ENCODE measurements at regions not wholly inside any gene's neighbourhood (a gene's known extent, or its start where the extent isn't known, plus 50 kb on each side); places are given as distances from the start of the nearest gene placed in this dataset.
"Not testable (repeated sequence)": the region's sequence is repeated elsewhere in the genome, so short reads cannot be mapped to it uniquely, and the experiment has no call there.

DNA sequence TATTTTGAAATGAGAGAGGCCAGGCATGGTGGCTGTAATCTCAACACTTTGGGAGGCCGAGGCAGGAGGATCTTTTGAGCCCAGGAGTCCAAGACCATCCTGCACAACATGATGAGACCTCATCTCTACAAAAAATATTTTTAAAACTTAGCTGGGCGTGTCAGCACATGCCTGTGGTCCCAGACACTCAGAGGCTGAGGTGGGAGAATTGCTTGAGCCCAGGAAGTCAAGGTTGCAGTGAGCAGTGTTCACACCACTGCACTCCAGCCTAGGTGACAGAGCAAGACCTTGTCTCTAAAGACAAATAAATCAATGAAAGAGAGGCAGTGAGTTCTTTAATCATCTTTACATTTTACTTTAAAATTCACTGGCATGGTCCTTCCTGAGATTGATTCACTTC is 124.5 kb downstream of the DUSP6 start:
- no peak for DNase-seq (ENCODE audit: low spot score)

DNA sequence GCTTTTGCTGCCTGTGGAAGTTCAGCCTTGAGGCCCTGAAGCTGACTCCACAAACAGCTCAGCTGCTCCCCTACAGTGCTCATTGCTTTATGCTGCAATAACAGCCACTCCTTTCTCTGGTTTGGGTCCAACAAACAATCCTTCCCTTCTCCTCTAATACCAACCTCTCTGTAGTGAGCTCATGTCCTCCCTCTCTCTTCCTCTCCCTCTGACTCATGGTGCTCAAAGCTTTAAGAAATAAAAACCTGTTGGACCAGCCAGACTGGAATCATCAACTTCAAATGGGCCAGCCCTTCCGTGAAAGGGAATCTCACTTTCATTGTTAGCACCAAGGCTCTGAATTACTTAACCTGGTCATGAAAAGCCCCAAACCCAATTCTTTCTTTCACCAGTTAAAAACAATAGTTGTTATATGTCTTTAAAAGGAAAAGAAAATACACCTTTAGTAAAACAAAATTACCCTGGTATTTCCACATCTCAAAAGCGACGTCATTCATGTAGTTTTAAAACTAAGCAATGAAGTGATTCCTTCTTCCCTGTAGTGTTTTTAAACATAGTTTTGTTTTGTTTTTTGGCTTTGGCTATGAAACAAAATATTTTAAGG is 126.4 kb downstream of the DUSP6 start:
- DNase-seq (ENCODE audit: low spot score), result no peak

DNA sequence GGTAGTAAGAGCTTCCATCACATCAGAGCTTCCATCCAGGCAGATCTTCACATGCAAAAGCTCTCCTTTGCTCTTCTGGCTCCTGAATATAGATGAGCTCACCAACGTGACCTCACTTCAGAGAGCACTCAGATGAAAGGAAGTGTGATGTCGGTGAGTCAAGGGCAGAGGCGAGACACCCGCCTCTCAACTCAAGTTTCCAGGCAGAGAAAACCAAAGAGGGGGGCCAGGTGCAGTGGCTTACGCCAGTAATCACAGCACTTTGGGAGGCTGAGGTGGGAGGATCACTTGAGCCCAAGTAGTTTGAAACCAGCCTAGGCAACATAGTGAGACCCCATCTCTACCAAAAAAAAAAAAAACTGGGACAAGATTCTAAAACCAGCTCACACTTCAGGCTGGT is 126.9 kb downstream of the DUSP6 start:
- DNase-seq (ENCODE audit: low spot score), result no peak

DNA sequence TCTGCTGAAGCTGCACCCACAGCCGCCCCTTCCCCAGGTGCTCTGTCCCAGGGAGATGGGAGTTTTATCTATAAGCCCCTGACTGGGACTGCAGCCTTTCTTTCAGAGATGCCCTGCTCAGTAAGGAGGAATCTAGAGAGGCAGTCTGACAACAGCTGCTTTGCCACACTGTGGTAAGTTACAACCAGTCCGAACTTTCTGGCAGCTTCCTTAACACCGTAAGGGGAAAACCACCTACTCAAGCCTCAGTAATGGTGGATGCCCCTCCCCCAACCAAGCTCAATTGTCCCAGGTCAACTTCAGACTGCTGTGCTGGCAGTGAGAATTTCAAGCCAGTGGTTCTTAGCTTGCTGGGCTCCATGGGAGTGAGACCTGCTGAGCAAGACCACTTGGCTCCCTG is 129.7 kb downstream of the DUSP6 start:
- not testable (repeated sequence) for DNase-seq (ENCODE audit: low spot score)

DNA sequence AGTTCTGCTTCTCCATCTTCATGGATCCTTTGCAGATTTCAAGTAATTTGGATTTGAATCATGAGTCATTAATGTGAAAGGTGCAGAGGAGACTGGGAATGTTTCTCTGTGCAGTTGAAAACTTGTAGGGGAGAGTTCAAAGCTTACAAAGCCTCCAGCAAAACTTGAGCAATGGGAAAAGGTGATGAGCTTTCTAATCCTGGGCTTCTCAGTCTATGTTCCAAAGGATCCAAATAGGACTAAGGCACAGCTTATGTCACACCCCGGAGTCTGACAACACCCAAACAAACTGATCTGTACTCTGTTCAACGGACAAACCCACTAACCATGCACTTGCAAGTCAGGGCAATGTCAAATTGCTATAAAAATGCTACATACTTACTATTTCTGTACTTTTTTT is 134.8 kb downstream of the DUSP6 start:
- DNase-seq (ENCODE audit: low spot score), result no peak

DNA sequence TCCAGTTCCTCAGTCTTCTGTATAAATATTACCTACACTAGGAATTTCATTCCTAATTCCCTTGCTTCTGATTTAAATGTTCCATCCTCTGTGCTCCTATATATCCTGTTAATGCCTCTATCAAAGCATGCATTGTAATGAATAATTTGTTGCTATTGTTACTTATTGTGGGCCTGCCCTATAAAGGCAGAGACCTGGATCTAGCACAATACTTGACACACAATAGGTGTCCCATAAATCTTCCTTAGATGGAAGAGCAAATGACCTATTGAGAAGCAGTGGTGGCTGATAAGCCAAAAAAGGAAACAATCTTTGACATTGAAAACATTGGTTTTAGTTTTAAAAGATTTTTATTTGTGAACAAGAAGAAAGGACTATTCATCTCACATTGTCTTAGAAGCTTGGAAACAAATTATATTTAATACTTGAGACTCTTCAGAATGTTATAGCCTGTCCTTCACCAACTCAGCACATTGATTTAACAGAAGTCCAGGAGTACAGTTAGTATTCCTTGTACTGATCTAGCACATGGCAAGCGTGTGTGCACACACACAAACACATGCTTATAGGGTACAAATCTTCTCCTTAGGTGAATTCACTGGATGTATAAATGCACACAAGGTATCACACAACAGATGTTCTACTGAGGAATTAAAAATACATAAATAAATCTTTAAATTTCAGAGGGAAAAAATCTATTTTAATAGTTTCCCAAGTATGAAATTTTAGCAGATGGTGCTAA is 135.9 kb downstream of the DUSP6 start:
- DNase-seq (ENCODE audit: low spot score), result no peak

DNA sequence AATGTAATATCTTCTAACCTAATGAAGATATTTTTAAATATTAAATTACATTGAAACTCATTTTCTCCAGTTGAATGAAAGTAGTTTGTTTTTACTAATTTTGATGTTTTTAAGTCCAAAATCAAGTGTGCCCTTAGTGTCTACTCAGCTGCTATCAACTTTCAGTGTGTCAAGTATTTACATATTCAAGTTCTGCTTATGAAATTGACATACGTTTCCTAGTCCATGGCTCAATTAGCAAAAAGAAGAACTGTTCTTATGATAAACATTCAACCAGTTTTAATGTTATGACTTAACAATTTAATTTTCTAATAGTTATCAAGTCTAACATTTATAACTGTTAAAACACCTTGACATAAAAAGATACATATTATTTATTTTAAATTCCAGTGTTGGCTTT is 137.1 kb downstream of the DUSP6 start:
- DNase-seq (ENCODE audit: low spot score), result no peak

DNA sequence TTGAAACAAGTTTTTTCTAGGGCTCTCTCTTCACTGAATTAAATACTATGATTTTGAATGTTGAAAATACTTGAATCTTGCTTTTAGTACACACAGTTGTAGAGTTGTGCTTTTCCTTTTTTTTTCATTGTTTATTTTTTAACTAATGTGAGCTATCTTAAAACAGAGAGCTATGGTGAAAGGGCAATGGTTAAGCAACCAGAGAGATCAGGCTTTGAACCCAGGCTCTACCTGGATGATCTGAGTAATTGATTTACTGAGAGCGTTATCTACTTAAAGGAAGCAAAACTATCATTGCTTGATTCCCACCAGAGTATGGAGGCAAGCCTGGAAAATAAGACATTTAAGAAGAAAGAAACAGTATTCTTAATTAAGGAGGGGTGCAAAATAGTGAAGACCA is 138.6 kb downstream of the DUSP6 start:
- no peak for DNase-seq (ENCODE audit: low spot score)

DNA sequence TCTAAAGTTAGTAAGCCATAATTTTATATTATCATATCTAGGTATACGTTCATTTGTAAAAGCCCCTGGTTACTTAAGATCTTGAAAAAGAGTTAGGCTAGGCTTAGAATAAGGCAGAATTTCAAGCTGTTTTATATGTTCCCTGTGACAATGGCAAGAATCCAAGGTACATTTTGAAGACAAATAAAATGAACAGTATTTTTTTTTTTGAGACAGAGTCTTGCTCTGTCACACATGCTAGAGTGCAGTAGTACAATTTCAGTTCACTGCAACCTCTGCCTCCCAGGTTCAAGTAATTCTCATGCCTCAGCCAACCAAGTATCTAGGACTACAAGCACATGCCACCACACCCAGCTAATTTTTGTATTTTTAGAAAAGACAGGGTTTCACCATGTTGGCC is 139.2 kb downstream of the DUSP6 start:
- DNase-seq (ENCODE audit: low spot score), result no peak

DNA sequence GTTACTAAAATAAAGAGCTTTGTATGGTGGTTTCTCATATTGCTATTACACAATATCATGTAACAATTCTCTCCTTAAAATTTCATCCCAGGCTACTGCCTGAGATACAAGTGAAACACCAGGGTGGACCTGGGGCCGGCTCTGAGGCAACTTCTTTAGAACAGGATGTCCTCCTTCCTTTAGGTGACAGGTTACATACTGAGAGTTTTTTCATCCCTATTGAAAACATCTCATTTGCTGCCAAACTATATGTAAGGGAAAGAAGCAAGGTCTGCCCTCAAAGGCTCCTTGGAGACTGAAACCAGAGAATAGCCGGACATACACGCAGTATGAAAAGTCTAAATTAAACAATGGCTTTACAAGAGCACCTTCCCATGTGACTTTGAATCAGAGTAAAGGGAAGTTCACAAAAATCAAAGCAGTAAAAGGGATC is 139.9 kb downstream of the DUSP6 start:
- peak; percentile 26 for DNase-seq (ENCODE audit: low spot score)

DNA sequence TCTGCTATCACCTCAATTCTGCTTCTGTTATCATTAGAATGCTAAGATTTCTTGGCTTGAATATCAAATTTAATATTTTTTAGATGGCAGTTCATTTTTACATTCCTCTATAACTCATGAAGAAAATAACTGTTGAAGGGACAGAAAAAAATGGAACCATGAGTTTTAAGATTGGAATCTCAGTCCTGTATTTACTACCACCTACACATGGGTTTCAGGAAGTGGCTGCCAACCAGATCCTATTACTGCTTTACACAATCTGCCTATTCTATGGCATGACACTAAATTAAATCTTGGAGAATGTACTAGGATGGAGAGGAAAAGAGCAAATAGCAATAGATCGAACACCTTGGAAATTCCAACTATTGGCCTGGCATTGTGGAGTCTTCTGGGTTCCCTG is 140.8 kb downstream of the DUSP6 start:
- no peak for DNase-seq (ENCODE audit: low spot score)

DNA sequence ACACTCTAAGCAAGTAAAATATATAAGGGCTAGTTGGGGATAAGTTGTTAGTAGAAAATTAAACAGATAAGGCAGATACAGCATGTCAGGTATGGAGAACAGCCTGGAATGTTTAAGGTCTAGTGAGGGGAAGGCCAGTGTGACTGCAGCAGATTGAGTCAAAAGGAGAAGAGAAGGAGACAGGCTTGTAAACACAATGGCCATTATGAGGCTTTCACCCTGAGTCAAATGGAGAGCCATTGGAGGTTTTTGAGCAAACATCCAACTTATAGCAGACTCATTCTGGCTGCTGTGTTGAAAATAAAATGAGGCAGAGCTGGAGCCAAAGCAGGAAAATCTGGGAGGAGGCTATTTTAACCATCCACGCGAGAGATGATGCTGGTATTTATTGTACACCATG is 142.0 kb downstream of the DUSP6 start:
- DNase-seq (ENCODE audit: low spot score), result no peak

DNA sequence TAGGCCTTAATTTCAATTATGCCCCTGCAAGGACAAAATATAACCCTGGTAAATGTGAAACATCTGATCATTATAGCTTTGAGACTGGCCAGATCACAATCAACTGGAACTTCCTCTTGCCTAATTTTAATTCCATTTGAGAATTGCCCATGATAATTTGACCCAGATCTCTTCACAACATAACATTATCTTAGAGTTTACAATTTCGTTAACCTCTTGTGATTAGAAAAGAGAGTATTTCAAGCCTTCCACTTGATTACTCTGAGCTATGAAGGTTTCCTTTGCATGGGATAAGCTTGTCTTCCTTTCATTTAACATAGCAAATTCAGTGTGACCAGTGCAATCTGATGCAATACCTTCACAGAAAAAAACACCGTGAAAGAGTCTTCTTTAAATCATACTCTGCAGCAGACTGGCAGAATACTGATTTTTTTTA is 143.6 kb downstream of the DUSP6 start:
- no peak for DNase-seq (ENCODE audit: low spot score)

DNA sequence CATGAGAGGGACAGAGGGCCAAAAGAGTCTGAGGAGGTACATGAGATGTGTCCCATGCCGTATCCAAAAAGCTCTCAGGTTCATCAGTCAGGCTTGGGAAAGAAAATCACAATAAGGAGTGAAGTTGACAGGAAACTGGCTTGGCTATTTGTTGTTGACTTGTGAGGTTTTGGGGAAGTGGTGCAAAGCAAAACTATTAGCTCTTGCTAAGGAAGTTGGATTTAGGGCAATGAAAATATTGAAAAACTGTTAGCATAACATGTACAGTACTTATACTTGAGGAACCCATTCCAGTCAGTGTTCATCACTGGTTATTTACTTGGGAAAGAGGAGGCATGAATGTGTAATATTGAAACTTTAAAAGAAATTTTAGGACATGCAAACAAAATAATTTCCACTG is 145.9 kb downstream of the DUSP6 start:
- peak; percentile 32 for DNase-seq (ENCODE audit: low spot score)

DNA sequence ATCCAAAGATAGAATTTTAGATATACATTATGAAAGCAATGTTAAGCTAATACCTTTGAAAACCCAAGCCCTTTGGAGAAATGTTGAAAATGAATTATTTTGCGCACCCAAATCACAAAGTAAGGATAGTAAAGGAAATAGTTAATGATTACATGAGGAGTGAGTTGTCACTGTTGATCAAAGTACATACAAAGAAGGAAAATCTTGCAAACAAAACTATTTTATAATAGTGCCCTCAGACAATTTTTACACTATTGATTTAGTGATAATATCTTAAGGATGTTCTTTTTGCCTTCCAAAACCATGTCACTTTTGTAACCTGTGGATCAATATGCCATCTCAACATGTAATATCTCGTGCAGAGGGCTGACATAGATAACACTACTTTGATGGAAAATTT is 146.8 kb downstream of the DUSP6 start:
- no peak for DNase-seq (ENCODE audit: low spot score)

DNA sequence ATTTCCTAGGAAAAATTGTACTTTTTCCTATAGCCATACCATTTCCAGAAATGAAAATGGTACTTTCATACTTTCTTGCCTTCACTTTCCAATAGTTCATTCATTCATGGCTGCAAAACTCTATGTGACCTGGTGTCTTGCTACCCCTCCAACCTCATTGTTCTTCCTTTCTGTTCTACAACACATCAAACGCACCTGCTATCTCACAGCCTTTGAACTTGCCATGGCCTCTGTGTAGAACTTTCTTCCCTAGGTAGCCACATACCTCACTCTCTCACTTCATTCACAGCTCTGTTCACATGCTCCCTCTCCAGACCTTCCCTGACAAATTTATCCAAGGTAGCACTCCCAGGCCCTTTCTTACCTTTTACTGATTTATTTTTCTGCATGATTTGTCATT is 149.2 kb downstream of the DUSP6 start:
- DNase-seq (ENCODE audit: low spot score), result no peak

DNA sequence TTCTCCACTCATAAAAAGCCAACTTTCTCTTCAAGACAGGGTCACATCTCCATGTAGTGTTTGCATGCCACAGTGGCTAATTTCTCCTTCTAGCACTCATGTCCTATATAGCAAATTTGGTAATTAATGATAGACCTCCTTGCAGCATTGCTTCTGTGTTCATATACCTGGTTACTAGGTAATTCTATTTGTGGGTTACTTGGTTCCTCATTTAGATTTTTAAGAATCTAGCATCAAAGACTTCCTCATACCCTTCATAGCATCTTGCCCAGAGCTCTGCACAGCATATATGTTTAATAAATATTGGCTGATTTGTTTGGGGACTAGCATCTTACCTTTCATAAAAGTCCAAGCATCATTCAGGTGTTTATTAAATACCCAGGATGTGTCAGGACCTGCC is 152.1 kb downstream of the DUSP6 start:
- DNase-seq (ENCODE audit: low spot score), result no peak

DNA sequence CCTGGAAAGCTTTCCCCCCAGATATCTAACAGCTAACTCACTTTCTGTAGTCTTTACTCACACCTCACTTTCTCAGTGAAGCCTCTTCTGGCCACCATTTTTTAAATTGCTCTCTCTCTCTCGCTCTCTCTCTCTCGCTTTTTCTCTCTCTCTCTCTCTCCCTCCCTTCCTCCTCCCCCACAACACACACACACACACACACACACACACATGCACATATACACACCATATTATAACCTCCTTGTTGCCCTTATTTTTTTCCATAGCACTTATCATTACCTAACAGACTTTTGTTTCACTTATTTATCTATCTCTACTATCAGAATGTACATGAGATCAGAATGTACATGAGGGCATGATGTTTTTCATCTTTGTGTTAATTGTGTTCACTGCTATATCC is 156.8 kb downstream of the DUSP6 start:
- no peak for DNase-seq (ENCODE audit: low spot score)

DNA sequence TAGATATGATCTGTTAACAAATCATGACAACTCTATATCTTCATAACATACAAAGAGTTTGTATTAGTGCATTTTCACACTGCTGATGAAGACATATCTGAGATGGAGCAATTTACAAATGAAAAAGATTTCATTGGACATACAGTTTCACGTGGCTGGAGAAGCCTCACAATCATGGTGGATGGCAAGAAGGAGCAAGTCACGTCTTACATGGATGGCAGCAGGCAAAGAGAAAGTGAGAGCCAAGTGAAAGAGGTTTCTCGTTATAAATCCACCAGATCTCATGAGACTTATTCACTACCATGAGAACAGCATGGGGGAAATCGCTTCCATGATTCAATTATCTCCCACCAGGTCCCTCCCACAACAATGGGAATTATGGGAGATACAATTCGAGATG is 157.6 kb downstream of the DUSP6 start:
- DNase-seq (ENCODE audit: low spot score), result no peak

DNA sequence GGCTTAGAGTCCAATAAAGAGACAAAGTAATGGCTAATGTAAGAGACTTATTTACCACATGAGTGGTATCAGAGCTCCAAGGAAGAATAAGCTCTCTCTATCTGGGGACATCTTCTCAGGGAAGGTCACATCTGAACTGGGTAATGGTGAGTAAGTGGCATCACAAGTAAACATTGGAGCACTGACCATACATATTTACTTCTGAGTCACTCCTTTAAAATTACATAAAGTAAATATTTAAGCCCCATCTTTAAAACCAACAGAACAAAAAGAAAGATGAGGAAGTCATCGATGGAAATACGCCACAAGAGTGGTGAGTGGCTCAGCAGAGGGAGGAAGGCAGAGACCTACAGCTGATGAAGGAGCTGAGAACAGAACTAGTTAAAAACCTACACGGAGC is 159.9 kb downstream of the DUSP6 start:
- DNase-seq (ENCODE audit: low spot score), result no peak

DNA sequence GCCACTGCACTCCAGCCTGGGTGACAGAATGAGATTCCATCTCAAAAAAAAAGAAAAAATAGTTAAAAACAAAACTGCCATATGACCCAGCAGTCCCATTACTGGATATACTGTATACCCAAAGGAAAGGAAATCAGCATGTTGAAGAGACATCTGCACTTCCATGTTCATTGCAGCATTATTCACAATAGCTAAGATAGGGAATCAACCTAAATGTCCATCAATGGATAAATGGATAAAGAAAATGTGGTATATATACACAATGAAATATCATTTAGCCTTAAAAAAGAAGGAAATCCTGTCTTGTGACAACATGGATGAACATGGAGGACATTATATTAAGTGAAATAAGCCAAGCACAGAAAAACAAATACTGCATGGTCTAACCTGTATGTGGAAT is 160.7 kb downstream of the DUSP6 start:
- not testable (repeated sequence) for DNase-seq (ENCODE audit: low spot score)

DNA sequence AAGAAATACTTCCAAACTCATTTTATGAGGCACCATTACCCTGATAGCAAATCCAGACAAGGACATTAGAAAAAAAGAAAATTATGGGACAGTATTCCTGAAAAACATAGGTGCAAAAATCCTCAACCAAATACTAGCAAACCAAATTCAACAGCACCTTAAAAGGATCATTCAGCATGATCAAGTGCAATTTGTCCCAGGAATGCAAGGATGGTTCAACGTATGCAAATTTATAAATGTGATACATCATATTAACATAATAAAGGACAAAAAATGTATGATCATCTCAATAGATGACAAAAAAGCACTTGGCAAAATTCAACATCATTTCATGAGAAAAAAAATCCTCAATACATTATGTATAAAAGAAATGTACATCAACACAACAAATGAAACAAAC is 162.9 kb downstream of the DUSP6 start:
- no peak for DNase-seq (ENCODE audit: low spot score)

DNA sequence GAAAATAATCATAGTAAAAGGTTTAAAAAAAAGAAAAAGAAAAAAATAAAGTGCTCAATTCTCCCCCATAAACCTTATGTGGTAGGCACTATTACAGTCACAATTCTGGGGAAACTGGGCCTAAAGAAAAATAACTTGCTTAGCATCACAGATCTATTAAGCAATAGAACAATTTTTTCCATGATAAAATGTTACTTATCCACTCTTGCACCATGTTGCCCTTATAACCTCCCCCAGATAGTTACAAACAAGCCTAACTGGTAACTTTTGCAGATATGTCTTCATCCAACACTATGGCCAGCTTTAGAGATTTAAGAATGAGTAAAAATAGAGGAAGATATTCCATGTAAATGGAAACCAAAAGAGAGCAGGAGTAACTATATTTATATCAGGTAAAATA is 164.8 kb downstream of the DUSP6 start:
- DNase-seq (ENCODE audit: low spot score), result no peak

DNA sequence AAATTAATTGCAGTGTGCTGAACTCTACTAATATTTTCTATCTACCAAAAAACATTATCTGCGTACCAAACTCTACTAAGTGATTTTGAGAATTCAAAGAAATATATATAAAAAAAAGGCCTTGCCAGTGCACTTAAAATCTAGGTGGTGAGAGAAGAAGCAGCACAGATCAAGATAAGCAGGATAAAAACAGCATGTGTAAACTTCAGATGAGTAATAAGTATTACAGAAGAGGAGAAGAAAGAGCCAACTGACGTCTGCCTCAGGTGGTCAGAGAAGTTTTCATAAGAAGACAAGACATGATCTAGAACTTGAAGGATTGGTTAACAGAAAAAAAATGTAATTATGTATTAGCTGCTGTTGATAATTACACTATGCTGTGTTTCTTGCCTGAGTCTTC is 166.4 kb downstream of the DUSP6 start:
- no peak for DNase-seq (ENCODE audit: low spot score)
